MM.1S (cell line): ENCODE measurements at regions not wholly inside any gene's neighbourhood (a gene's known extent, or its start where the extent isn't known, plus 50 kb on each side); places are given as distances from the start of the nearest gene placed in this dataset.

Source experiments
- CTCF ChIP-seq: fragments of 300-600 bp; sonication (generic); IDR thresholded peaks from 2 replicates; pipeline ENCODE4 v1.5.1; 2016; ENCODE audit warnings: antibody characterized with exemption, low read length, mixed read lengths
- EZH2 ChIP-seq: fragments of 300-600 bp; sonication (generic); optimal IDR thresholded peaks from 2 replicates; pipeline ENCODE3; 2017; ENCODE audit warnings: low read depth, mild to moderate bottlenecking, antibody characterized with exemption, low read length, mixed read lengths
- EZH2phosphoT487 ChIP-seq: fragments of 300-600 bp; sonication (generic); IDR thresholded peaks from 2 replicates; pipeline ENCODE4 v1.6.1; 2018; ENCODE audit warnings: antibody characterized with exemption, low read length

GRCh38 chr10:10394933-10395658 is 622.6 kb upstream of the CELF2 start:
- TF ChIP-seq CTCF (no peak), EZH2 (no peak), EZH2phosphoT487 (no peak)
